Stimulated activated CD8-positive, alpha-beta memory T cell treated with anti-CD3 and anti-CD28 coated beads, Interleukin-7, amount 100 ng/mL, for 48 hours (primary cell): ENCODE measurements at regions not wholly inside any gene's neighbourhood (a gene's known extent, or its start where the extent isn't known, plus 50 kb on each side); places are given as distances from the start of the nearest gene placed in this dataset.

Source experiments
- DNase-seq, 2 donors: peaks; one replicate each; pipeline ENCODE4 v3.0.0-alpha.2; 2020; ENCODE audit warnings: low read depth in 1 of 2; ENCODE audit errors: extremely low read depth in 1 of 2

GRCh38 chr2:221334481-221335218 is 237.5 kb downstream of the EPHA4 start:
- DNase-seq = no peak

GRCh38 chr2:221335219-221335752 is 236.8 kb downstream of the EPHA4 start:
- no peak for DNase-seq

- no peak for DNase-seq
These were observed 235.1 kb downstream of the EPHA4 start for GRCh38 chr2:221336967-221337366.

GRCh38 chr2:221337957-221338685 is 234.0 kb downstream of the EPHA4 start:
- no peak for DNase-seq

GRCh38 chr2:221342388-221342787 is 229.7 kb downstream of the EPHA4 start:
- DNase-seq = no peak

GRCh38 chr2:221343524-221343923 is 228.6 kb downstream of the EPHA4 start:
- no peak for DNase-seq

- no peak for DNase-seq
These were observed 226.6 kb downstream of the EPHA4 start for GRCh38 chr2:221345516-221345915.

- DNase-seq = no peak
These were observed 225.7 kb downstream of the EPHA4 start for GRCh38 chr2:221346411-221346810.

GRCh38 chr2:221347471-221347870 is 224.6 kb downstream of the EPHA4 start:
- no peak for DNase-seq

GRCh38 chr2:221350616-221351015 is 221.5 kb downstream of the EPHA4 start:
- DNase-seq = no peak

GRCh38 chr2:221353201-221353600 is 218.9 kb downstream of the EPHA4 start:
- no peak for DNase-seq

- no peak for DNase-seq
These were observed 211.8 kb downstream of the EPHA4 start for GRCh38 chr2:221360312-221360711.

- no peak for DNase-seq
These were observed 211.4 kb downstream of the EPHA4 start for GRCh38 chr2:221360742-221361141.

- DNase-seq = no peak
These were observed 210.5 kb downstream of the EPHA4 start for GRCh38 chr2:221361633-221362032.

GRCh38 chr2:221364672-221365071 is 207.4 kb downstream of the EPHA4 start:
- DNase-seq = no peak
